ENCODE measurements at regions not wholly inside any gene's neighbourhood (a gene's known extent, or its start where the extent isn't known, plus 50 kb on each side); places are given as distances from the start of the nearest gene placed in this dataset.

- peaks cover 0 to 18% (median 8%) of the 10 kb centered on the region in 4 experiments for H3K27me3 ChIP-seq (replicated peaks in 1 of 4; ENCODE audit: control extremely low read depth in 1 of 4, control insufficient read depth in 3 of 4, insufficient read depth in 4 of 4, low read length in 3 of 4)
- DNase-seq (no peak), ATAC-seq (ENCODE audit: low read depth) (no peak)
- H3K4me1 Mint-ChIP-seq: no peaks in the 10 kb centered on the region
- ChIA-PET CTCF (no interaction called here), POLR2A (no interaction called here)
- no peaks in the 10 kb centered on the region for H3K36me3 ChIP-seq (replicated peaks in 1 of 2; ENCODE audit: control extremely low read depth in 1 of 2, control insufficient read depth in 1 of 2, extremely low read depth in 1 of 2, insufficient read depth in 2 of 2, low read length in 1 of 2)
- no peaks in the 10 kb centered on the region for H4K20me1 ChIP-seq (ENCODE audit: control insufficient read depth, insufficient read depth, low read length, poor library complexity, severe bottlenecking)
- TF ChIP-seq EZH2 (IDR thresholded peaks at IDR 0.05; ENCODE audit: borderline replicate concordance, insufficient read depth, low read depth, low read length, poor library complexity, severe bottlenecking): no peak
- no peak for TF ChIP-seq CTCF (IDR thresholded peaks at IDR 0.05)
- H3K9me3 ChIP-seq (ENCODE audit: control extremely low read depth in 1 of 3, control insufficient read depth in 2 of 3, insufficient read depth in 1 of 3, low read length in 2 of 3): peaks cover 0 to 5% (median 3%) of the 10 kb centered on the region in 3 donors
- WGBS (ENCODE audit: insufficient coverage): 86% methylated on average over 17 of the region's 20 CpGs
- no peaks in the 10 kb centered on the region for H3K79me2 ChIP-seq (ENCODE audit: control insufficient read depth, insufficient read depth, low read length)
- no peaks in the 10 kb centered on the region for H3K4me1 ChIP-seq (ENCODE audit: control insufficient read depth in 2 of 2, insufficient read depth in 2 of 2, low read length in 2 of 2)
- no peak overlapping the region for H3K27ac Mint-ChIP-seq
- H3K27ac ChIP-seq (ENCODE audit: low read length in 2 of 2): no peak overlapping the region
- H3K4me3 ChIP-seq (ENCODE audit: control extremely low read depth in 1 of 5, extremely low read depth in 1 of 5, insufficient read depth in 1 of 5, low read depth in 2 of 5, low read length in 4 of 5): no peak overlapping the region
- H3K27me3 Mint-ChIP-seq: peaks cover 27% of the 10 kb centered on the region
- no peak overlapping the region for H3K9ac ChIP-seq (ENCODE audit: low read length)
- no peak overlapping the region for H3K4me3 Mint-ChIP-seq
- H3K4me2 ChIP-seq (replicated peaks; ENCODE audit: low read depth, low read length, poor library complexity, severe bottlenecking): no peak overlapping the region
- intact Hi-C loops (cut with micrococcal nuclease): no loop called here
- peaks cover 3% of the 10 kb centered on the region for H3K9me3 Mint-ChIP-seq (ENCODE audit: insufficient read depth)
- H2AFZ ChIP-seq (ENCODE audit: insufficient read depth, low read depth, low read length, poor library complexity, severe bottlenecking): no peak overlapping the region
Measured at GRCh38 chr12:111150921-111151840, 217.7 kb downstream of the PHETA1 start.

GRCh38 chr12:111150360-111150759 is 218.5 kb downstream of the PHETA1 start:
- Histone ChIP-seq H3K4me2 (replicated peaks; ENCODE audit: low read depth, low read length, poor library complexity, severe bottlenecking) (no peak overlapping the region), H3K27me3 (replicated peaks in 1 of 4; ENCODE audit: control extremely low read depth in 1 of 4, control insufficient read depth in 3 of 4, insufficient read depth in 4 of 4, low read length in 3 of 4) (peaks cover 0 to 18% (median 8%) of the 10 kb centered on the region in 4 experiments), H3K4me1 (ENCODE audit: control insufficient read depth in 2 of 2, insufficient read depth in 2 of 2, low read length in 2 of 2) (no peaks in the 10 kb centered on the region), H4K20me1 (ENCODE audit: control insufficient read depth, insufficient read depth, low read length, poor library complexity, severe bottlenecking) (no peaks in the 10 kb centered on the region), H3K4me3 (ENCODE audit: control extremely low read depth in 1 of 5, extremely low read depth in 1 of 5, insufficient read depth in 1 of 5, low read depth in 2 of 5, low read length in 4 of 5) (no peak overlapping the region), H3K9ac (ENCODE audit: low read length) (no peak overlapping the region), H2AFZ (ENCODE audit: insufficient read depth, low read depth, low read length, poor library complexity, severe bottlenecking) (no peak overlapping the region), H3K27ac (ENCODE audit: low read length in 2 of 2) (no peak overlapping the region), H3K9me3 (ENCODE audit: control extremely low read depth in 1 of 3, control insufficient read depth in 2 of 3, insufficient read depth in 1 of 3, low read length in 2 of 3) (peaks cover 0 to 5% (median 3%) of the 10 kb centered on the region in 3 donors), H3K36me3 (replicated peaks in 1 of 2; ENCODE audit: control extremely low read depth in 1 of 2, control insufficient read depth in 1 of 2, extremely low read depth in 1 of 2, insufficient read depth in 2 of 2, low read length in 1 of 2) (no peaks in the 10 kb centered on the region), H3K79me2 (ENCODE audit: control insufficient read depth, insufficient read depth, low read length) (no peaks in the 10 kb centered on the region)
- TF ChIP-seq CTCF (IDR thresholded peaks at IDR 0.05) (no peak), EZH2 (IDR thresholded peaks at IDR 0.05; ENCODE audit: borderline replicate concordance, insufficient read depth, low read depth, low read length, poor library complexity, severe bottlenecking) (no peak)
- H3K27me3 Mint-ChIP-seq: peaks cover 27% of the 10 kb centered on the region
- no peak overlapping the region for H3K27ac Mint-ChIP-seq
- no peak overlapping the region for H3K4me3 Mint-ChIP-seq
- ATAC-seq (ENCODE audit: low read depth): no peak
- CTCF ChIA-PET: no interaction called here
- 0% methylated on average over 1 of the region's 7 CpGs for WGBS (ENCODE audit: insufficient coverage)
- peaks cover 3% of the 10 kb centered on the region for H3K9me3 Mint-ChIP-seq (ENCODE audit: insufficient read depth)
- DNase-seq: no peak
- no peaks in the 10 kb centered on the region for H3K4me1 Mint-ChIP-seq
- POLR2A ChIA-PET: no interaction called here
- intact Hi-C loops (cut with micrococcal nuclease): no loop called here
